Psoas muscle (tissue), 7 donors: ENCODE measurements at regions not wholly inside any gene's neighbourhood (a gene's known extent, or its start where the extent isn't known, plus 50 kb on each side); places are given as distances from the start of the nearest gene placed in this dataset.

ENCODE experiments used
- ATAC-seq, 4 donors: fragments of 200-7000 bp; cut with Tn5 transposase; one replicate each; pipeline ENCODE4 v1.9.1; 2020; ENCODE audit warnings: moderate library complexity in 3 of 4, mild to moderate bottlenecking in 2 of 4
- DNase-seq, 2 donors: peaks; one replicate each; pipeline ENCODE4 v3.0.0-alpha.2; 2020
- H3K27ac ChIP-seq: fragments of 200-600 bp; one replicate; pipeline ENCODE4 v1.8.0; 2022
- H3K27me3 ChIP-seq, 3 donors: fragments of 200-600 bp in 1 of 3; one replicate each; pipeline versions ENCODE4 v1.6.1 to v1.8.0; 2013 to 2022; ENCODE audit warnings: low read length in 2 of 3, mild to moderate bottlenecking in 2 of 3, moderate library complexity in 1 of 3; ENCODE audit not compliant: insufficient read depth in 3 of 3
- H3K36me3 ChIP-seq, 2 donors: fragments of 200-600 bp in 1 of 2; one replicate each; pipeline versions ENCODE4 v1.6.1 to v1.8.0; 2013 to 2022; ENCODE audit warnings: low read depth in 1 of 2, mild to moderate bottlenecking in 1 of 2, moderate library complexity in 1 of 2; ENCODE audit not compliant: insufficient read depth in 1 of 2
- H3K4me1 ChIP-seq: fragments of 200-600 bp; one replicate; pipeline ENCODE4 v1.8.0; 2022
- H3K4me3 ChIP-seq: fragments of 200-600 bp; one replicate; pipeline ENCODE4 v1.8.0; 2022; ENCODE audit warnings: mild to moderate bottlenecking
- H3K9me3 ChIP-seq: fragments of 200-600 bp; one replicate; pipeline ENCODE4 v1.8.0; 2022
- CTCF ChIP-seq: fragments of 200-600 bp; IDR thresholded peaks from one replicate; pipeline ENCODE4 v1.8.0; 2022; ENCODE audit warnings: antibody characterized with exemption
- WGBS, 3 donors: extraction: QIAGEN DNeasy Blood & Tissue Kit; methylation state at CpG; one replicate each; pipeline versions ENCODE4 v1.1.6 to v1.1.7; 2013; 5-methylcytosine and 5-hydroxymethylcytosine counted together
- intact Hi-C, 2 donors: fragments of 100-400 bp; cut with DNase I; formaldehyde crosslinking; loops; one replicate each; pipeline versions ENCODE4 v1.11.0 to v1.14.2; 2022
- donor health status: healthy with polysubstance abuse.
- donor health status: DM: no; HTN: no; CAD: no; lungs with moderate emphysema.
- donor health status: Bipolar disorder and iron deficiency.
- donor health status: healthy.
- donor health status: DM: yes; HTN: yes; CAD: no.
- donor health status: DM: no; HTN: no; CAD: no.
- donor health status: DM: yes; HTN: yes; CAD: no.

GRCh38 chr6:76631622-76632021 is 559.2 kb upstream of the IMPG1 start:
- 89 to 91% (median 90%) methylated on average over 9 of the region's 9 CpGs for WGBS, 3 donors
- TF ChIP-seq CTCF, result no peak
- Histone ChIP-seq H3K9me3 (no peaks in the 10 kb centered on the region), H3K27ac (no peak overlapping the region), H3K4me1 (no peaks in the 10 kb centered on the region), H3K4me3 (no peak overlapping the region), H3K27me3 (no peaks in the 10 kb centered on the region), H3K36me3 (no peaks in the 10 kb centered on the region)
- intact Hi-C loops, result no loop called here
- ATAC-seq (no peak), DNase-seq (no peak)

GRCh38 chr6:76615395-76615794 is 542.9 kb upstream of the IMPG1 start:
- intact Hi-C loops, result no loop called here
- ATAC-seq, result no peak
- Histone ChIP-seq H3K4me3 (no peak overlapping the region), H3K4me1 (no peaks in the 10 kb centered on the region), H3K36me3 (no peaks in the 10 kb centered on the region), H3K27me3 (no peaks in the 10 kb centered on the region), H3K27ac (no peak overlapping the region), H3K9me3 (no peaks in the 10 kb centered on the region)
- WGBS, 3 donors, result 74 to 82% (median 74%) methylated on average over 2 of the region's 2 CpGs
- DNase-seq, result no peak
- TF ChIP-seq CTCF, result no peak

GRCh38 chr6:76612954-76613353 is 540.5 kb upstream of the IMPG1 start:
- ATAC-seq, result no peak
- intact Hi-C loops, result no loop called here
- Histone ChIP-seq H3K27ac (no peak overlapping the region), H3K27me3 (no peaks in the 10 kb centered on the region), H3K9me3 (no peaks in the 10 kb centered on the region), H3K4me3 (no peak overlapping the region), H3K4me1 (no peaks in the 10 kb centered on the region), H3K36me3 (no peaks in the 10 kb centered on the region)
- no peak for TF ChIP-seq CTCF
- no peak for DNase-seq
- WGBS, 3 donors, result 14 to 21% (median 15%) methylated on average over 1 of the region's 1 CpG

GRCh38 chr6:76609160-76609559 is 536.7 kb upstream of the IMPG1 start:
- no peak for ATAC-seq
- TF ChIP-seq CTCF, result no peak
- 76 to 84% (median 81%) methylated on average over 4 of the region's 4 CpGs for WGBS, 3 donors
- intact Hi-C loops, result no loop called here
- Histone ChIP-seq H3K9me3 (no peaks in the 10 kb centered on the region), H3K27ac (no peak overlapping the region), H3K36me3 (no peaks in the 10 kb centered on the region), H3K27me3 (no peaks in the 10 kb centered on the region), H3K4me1 (no peaks in the 10 kb centered on the region), H3K4me3 (no peak overlapping the region)
- no peak for DNase-seq

- Histone ChIP-seq H3K27me3 (no peaks in the 10 kb centered on the region), H3K9me3 (no peaks in the 10 kb centered on the region), H3K4me3 (no peak overlapping the region), H3K27ac (no peak overlapping the region), H3K4me1 (no peaks in the 10 kb centered on the region), H3K36me3 (no peaks in the 10 kb centered on the region)
- WGBS, 3 donors, result 76 to 79% (median 76%) methylated on average over 3 of the region's 3 CpGs
- ATAC-seq, result no peak
- no peak for DNase-seq
- no peak for TF ChIP-seq CTCF
- intact Hi-C loops, result no loop called here
Observed at GRCh38 chr6:76594109-76594508, 521.6 kb upstream of the IMPG1 start.
